Neuronal stem cell (in vitro differentiated cells): ENCODE measurements at regions not wholly inside any gene's neighbourhood (a gene's known extent, or its start where the extent isn't known, plus 50 kb on each side); places are given as distances from the start of the nearest gene placed in this dataset.

Experiments
- DNase-seq: peaks from one replicate; pipeline ENCODE4 v3.0.0-alpha.2; 2013; ENCODE audit warnings: low spot score
- H2AFZ ChIP-seq: one replicate; pipeline ENCODE4 v1.6.1; 2013; ENCODE audit warnings: mild to moderate bottlenecking, low read length, inconsistent platforms
- H2AK5ac ChIP-seq: 2 replicates; pipeline ENCODE4 v1.6.1; 2013; ENCODE audit warnings: low read depth, mild to moderate bottlenecking, inconsistent platforms, low read length, moderate library complexity, mixed read lengths
- H2BK120ac ChIP-seq: 2 replicates; pipeline ENCODE4 v1.6.1; 2013; ENCODE audit warnings: low read depth, mild to moderate bottlenecking, inconsistent platforms, low read length, moderate library complexity, mixed read lengths
- H2BK12ac ChIP-seq: one replicate; pipeline ENCODE4 v1.6.1; 2013; ENCODE audit warnings: low read length, inconsistent platforms
- H2BK15ac ChIP-seq: 2 replicates; pipeline ENCODE4 v1.6.1; 2013; ENCODE audit warnings: mild to moderate bottlenecking, low read length, inconsistent platforms, mixed read lengths
- H2BK5ac ChIP-seq: one replicate; pipeline ENCODE4 v1.6.1; 2013; ENCODE audit warnings: inconsistent platforms, mild to moderate bottlenecking, low read length, moderate library complexity
- H3K14ac ChIP-seq: one replicate; pipeline ENCODE4 v1.6.1; 2013; ENCODE audit warnings: low read length, inconsistent platforms
- H3K18ac ChIP-seq: 2 replicates; pipeline ENCODE4 v1.6.1; 2013; ENCODE audit warnings: low read length, inconsistent platforms
- H3K23ac ChIP-seq: 2 replicates; pipeline ENCODE4 v1.6.1; 2013; ENCODE audit warnings: low read depth, mild to moderate bottlenecking, mixed read lengths, low read length, inconsistent platforms; ENCODE audit not compliant: poor library complexity
- H3K27ac ChIP-seq: replicated peaks from 3 replicates; pipeline ENCODE4 v1.5.1; 2013; ENCODE audit warnings: low read length, inconsistent platforms
- H3K27me3 ChIP-seq, 3 experiments: 2 replicates each; pipeline ENCODE4 v1.6.1; 2013; ENCODE audit warnings: low read length in 3 of 3, mild to moderate bottlenecking in 2 of 3, inconsistent platforms in 1 of 3, low read depth in 1 of 3, mixed read lengths in 1 of 3, moderate library complexity in 1 of 3; ENCODE audit not compliant: control insufficient read depth in 3 of 3, insufficient read depth in 3 of 3
- H3K36me3 ChIP-seq, 2 donors: replicated peaks in 1 of 2; 2 replicates each; pipeline ENCODE4 v1.6.1; 2013; ENCODE audit warnings: low read length in 2 of 2; ENCODE audit not compliant: control insufficient read depth in 2 of 2, insufficient read depth in 2 of 2
- H3K4ac ChIP-seq: 2 replicates; pipeline ENCODE4 v1.6.1; 2013; ENCODE audit warnings: inconsistent platforms, mild to moderate bottlenecking, low read length, moderate library complexity
- H3K4me1 ChIP-seq, 2 donors: 1 replicate in 1 of 2; 2 replicates in 1 of 2; pipeline ENCODE4 v1.6.1; 2013; ENCODE audit warnings: low read length in 2 of 2, low read depth in 1 of 2; ENCODE audit not compliant: control insufficient read depth in 2 of 2, insufficient read depth in 1 of 2
- H3K4me2 ChIP-seq: one replicate; pipeline ENCODE4 v1.6.1; 2013; ENCODE audit warnings: mild to moderate bottlenecking, low read length, inconsistent platforms; ENCODE audit not compliant: insufficient read depth, poor library complexity, severe bottlenecking
- H3K4me3 ChIP-seq, 2 donors: 2 replicates each; pipeline ENCODE4 v1.5.1; 2013; ENCODE audit warnings: low read length in 2 of 2, mild to moderate bottlenecking in 2 of 2, inconsistent platforms in 1 of 2, moderate library complexity in 1 of 2
- H3K79me1 ChIP-seq: one replicate; pipeline ENCODE4 v1.6.1; 2013; ENCODE audit warnings: low read depth, mild to moderate bottlenecking, inconsistent platforms, low read length, moderate library complexity
- H3K9ac ChIP-seq: one replicate; pipeline ENCODE4 v1.6.1; 2013; ENCODE audit warnings: mild to moderate bottlenecking, low read depth, low read length, inconsistent platforms; ENCODE audit not compliant: poor library complexity
- H3K9me3 ChIP-seq, 2 donors: replicated peaks in 1 of 2; 2 replicates each; pipeline versions ENCODE3 to v1.6.1; 2013; ENCODE audit warnings: low read length in 2 of 2, mild to moderate bottlenecking in 2 of 2, inconsistent platforms in 1 of 2, low read depth in 1 of 2, mixed read lengths in 1 of 2, moderate library complexity in 1 of 2; ENCODE audit not compliant: control insufficient read depth in 2 of 2, insufficient read depth in 1 of 2
- H4K8ac ChIP-seq: one replicate; pipeline ENCODE4 v1.6.1; 2013; ENCODE audit warnings: low read depth, mild to moderate bottlenecking, inconsistent platforms, low read length, moderate library complexity
- H4K91ac ChIP-seq: one replicate; pipeline ENCODE4 v1.6.1; 2013; ENCODE audit warnings: low read length, low read depth, mild to moderate bottlenecking, inconsistent platforms; ENCODE audit not compliant: poor library complexity
- WGBS, 2 donors: extraction: QIAGEN DNeasy Blood & Tissue Kit; methylation state at CpG; one replicate each; pipeline ENCODE4 v1.1.7; 2013; ENCODE audit warnings: missing lambda C conversion rate in 2 of 2, mixed read lengths in 1 of 2; ENCODE audit not compliant: insufficient read length in 2 of 2, insufficient replicate concordance in 1 of 2; ENCODE audit errors: extremely low coverage in 2 of 2; 5-methylcytosine and 5-hydroxymethylcytosine counted together

DNA sequence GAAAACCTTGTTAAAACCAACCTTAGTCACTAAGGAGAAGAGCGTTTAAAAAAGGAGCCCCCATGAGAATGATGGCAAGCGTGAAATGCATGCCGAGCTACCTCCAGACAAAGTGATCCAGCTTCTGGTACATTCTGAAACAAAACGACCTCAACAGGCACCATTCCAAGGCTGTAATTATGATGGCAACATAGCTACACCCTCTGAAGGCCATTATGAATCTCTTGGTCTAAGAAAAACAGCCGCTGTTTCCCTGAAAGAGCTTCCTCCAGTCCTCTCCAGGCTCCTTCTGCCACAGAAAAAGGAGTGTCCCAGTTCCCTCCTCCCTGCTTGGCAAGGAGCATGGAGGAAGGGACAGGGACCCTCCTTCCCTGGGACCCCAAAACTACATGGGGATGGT is 50.0 kb upstream of the ABLIM1 start:
- Histone ChIP-seq H3K4me2 (no peak overlapping the region), H4K91ac (no peak overlapping the region), H2AFZ (no peak overlapping the region), H3K27ac (no peak overlapping the region), H3K14ac (no peak overlapping the region), H2BK120ac (no peak overlapping the region), H3K18ac (no peak overlapping the region), H3K23ac (no peak overlapping the region), H3K4ac (no peak overlapping the region), H3K79me1 (no peaks in the 10 kb centered on the region), H3K27me3 (no peaks in the 10 kb centered on the region), H3K36me3 (no peaks in the 10 kb centered on the region), H3K9me3 (no peaks in the 10 kb centered on the region), H2BK5ac (no peak overlapping the region), H2BK15ac (no peak overlapping the region), H2BK12ac (no peak overlapping the region), H2AK5ac (no peak overlapping the region), H3K4me1 (peaks cover 0 to 2% of the 10 kb centered on the region in 2 donors), H4K8ac (no peak overlapping the region), H3K4me3 (no peak overlapping the region), H3K9ac (no peak overlapping the region)
- DNase-seq, result no peak
- no CpG with 5 or more reads among the region's 5 CpGs for WGBS, 2 donors

DNA sequence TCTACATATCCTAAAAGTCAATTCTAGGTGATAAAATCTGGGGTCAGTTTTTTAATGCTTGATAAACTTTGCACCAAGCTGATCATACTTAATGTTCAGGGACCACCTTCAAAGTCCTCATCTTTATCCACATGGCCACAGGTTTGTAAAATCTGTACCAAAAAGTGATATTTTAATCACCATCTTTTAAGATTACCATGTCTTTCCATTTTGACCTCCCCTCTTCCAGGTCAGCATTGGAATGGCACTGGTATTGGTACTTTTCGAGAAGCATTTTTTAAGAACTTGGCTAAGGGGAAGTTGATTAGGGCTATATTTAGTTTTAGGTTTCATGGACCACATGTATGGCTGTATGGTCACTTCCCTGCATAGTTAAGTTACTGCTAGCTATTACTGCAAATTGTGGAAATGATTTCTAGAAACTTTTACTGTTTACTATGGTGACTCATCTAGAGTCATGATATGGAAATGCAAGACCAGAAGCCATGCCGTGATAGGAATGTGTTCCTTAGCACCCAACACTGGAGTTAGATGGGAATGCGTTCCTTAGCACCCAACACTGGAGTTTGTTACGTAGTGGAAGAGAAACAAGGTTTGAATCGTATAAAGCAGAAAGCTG is 50.8 kb upstream of the ABLIM1 start:
- Histone ChIP-seq H3K14ac (no peak overlapping the region), H2BK12ac (no peak overlapping the region), H3K23ac (no peak overlapping the region), H2BK5ac (no peak overlapping the region), H3K4me2 (no peak overlapping the region), H3K18ac (no peak overlapping the region), H3K79me1 (no peaks in the 10 kb centered on the region), H3K9me3 (no peaks in the 10 kb centered on the region), H3K4me1 (peaks cover 0 to 2% of the 10 kb centered on the region in 2 donors), H4K91ac (no peak overlapping the region), H3K9ac (no peak overlapping the region), H3K27me3 (no peaks in the 10 kb centered on the region), H3K4ac (no peak overlapping the region), H2BK15ac (no peak overlapping the region), H4K8ac (no peak overlapping the region), H2BK120ac (no peak overlapping the region), H2AK5ac (no peak overlapping the region), H3K27ac (no peak overlapping the region), H2AFZ (no peak overlapping the region), H3K4me3 (no peak overlapping the region), H3K36me3 (no peaks in the 10 kb centered on the region)
- no peak for DNase-seq
- WGBS, 2 donors, result no CpG with 5 or more reads among the region's 5 CpGs

DNA sequence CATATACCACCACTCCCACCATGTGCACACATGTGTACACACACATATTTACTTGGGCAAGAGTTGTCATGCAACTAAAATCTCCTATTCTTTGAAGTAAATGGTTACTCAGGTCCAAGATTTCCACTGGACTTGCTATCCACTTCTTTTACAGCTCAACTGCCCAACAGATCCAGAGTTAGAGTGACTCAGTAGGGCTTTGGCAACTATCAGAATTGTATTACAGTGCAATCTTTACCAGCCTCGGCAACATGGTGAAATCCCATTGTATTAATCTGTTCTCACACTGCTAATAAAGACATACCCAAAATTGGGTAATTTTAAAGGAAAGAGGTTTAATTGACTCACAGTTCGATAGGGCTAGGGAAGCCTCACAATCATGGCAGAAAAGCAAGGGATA is 51.9 kb upstream of the ABLIM1 start:
- Histone ChIP-seq H3K4ac (no peak overlapping the region), H3K23ac (no peak overlapping the region), H3K14ac (no peak overlapping the region), H2BK12ac (no peak overlapping the region), H2AK5ac (no peak overlapping the region), H3K9me3 (no peaks in the 10 kb centered on the region), H3K4me3 (no peak overlapping the region), H3K27ac (no peak overlapping the region), H3K27me3 (peaks cover 0 to 7% (median 0%) of the 10 kb centered on the region in 3 experiments), H2BK15ac (no peak overlapping the region), H4K91ac (no peak overlapping the region), H3K18ac (no peak overlapping the region), H3K4me2 (no peak overlapping the region), H3K9ac (no peak overlapping the region), H4K8ac (no peak overlapping the region), H2BK5ac (no peak overlapping the region), H2BK120ac (no peak overlapping the region), H3K79me1 (no peaks in the 10 kb centered on the region), H3K4me1 (peaks cover 0 to 2% of the 10 kb centered on the region in 2 donors), H3K36me3 (no peaks in the 10 kb centered on the region), H2AFZ (no peak overlapping the region)
- no CpG with 5 or more reads among the region's 2 CpGs for WGBS, 2 donors
- DNase-seq, result no peak

DNA sequence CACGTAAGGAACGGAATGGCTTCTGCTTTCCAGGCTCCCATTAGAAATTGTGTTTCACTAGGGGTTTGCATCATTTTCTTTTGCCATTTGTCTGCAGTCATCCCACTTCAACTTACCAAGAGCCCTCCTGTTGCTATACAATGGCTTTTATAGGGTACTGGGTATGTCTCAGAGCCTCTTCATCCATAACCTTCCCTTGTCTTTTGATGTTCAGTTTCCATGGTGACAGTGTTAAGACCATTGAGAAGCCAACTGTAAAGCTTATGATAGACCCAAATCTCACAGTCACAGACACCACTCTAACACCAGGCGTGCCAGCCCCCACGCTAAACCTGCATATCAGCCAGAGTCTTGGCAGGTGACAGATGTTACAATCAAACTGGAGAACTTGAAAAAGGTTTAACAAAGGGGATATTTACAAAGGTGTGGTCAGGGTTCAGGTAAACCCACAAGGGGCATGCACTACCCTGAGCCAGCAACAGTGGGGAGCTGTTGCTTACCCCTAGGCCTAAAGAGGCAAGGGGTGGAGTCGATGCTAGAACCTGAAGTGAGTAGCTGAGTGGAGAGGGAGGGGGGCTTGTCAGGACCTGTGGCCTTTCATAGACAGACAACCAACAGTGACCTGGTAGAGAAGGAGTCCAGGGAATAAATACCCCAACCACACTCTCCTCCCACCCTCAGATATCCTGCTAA is 53.2 kb upstream of the ABLIM1 start:
- WGBS, 2 donors, result no CpG with 5 or more reads among the region's 5 CpGs
- H3K79me1 ChIP-seq, result no peaks in the 10 kb centered on the region
- peaks cover 0 to 4% of the 10 kb centered on the region in 2 donors for H3K4me1 ChIP-seq
- no peak overlapping the region for H3K4me3 ChIP-seq
- no peak overlapping the region for H4K91ac ChIP-seq
- no peak overlapping the region for H3K14ac ChIP-seq
- no peak overlapping the region for H2BK120ac ChIP-seq
- H3K4me2 ChIP-seq, result no peak overlapping the region
- H2BK15ac ChIP-seq, result no peak overlapping the region
- H3K27ac ChIP-seq, result no peak overlapping the region
- no peak overlapping the region for H2BK5ac ChIP-seq
- H2AFZ ChIP-seq, result no peak overlapping the region
- no peak overlapping the region for H2BK12ac ChIP-seq
- DNase-seq, result no peak
- H3K23ac ChIP-seq, result no peak overlapping the region
- no peak overlapping the region for H3K9ac ChIP-seq
- H2AK5ac ChIP-seq, result no peak overlapping the region
- no peak overlapping the region for H4K8ac ChIP-seq
- peak overlapping the region; percentile 39 for H3K18ac ChIP-seq
- no peaks in the 10 kb centered on the region for H3K9me3 ChIP-seq
- H3K36me3 ChIP-seq, result no peaks in the 10 kb centered on the region
- H3K27me3 ChIP-seq, result peaks cover 0 to 10% (median 0%) of the 10 kb centered on the region in 3 experiments
- H3K4ac ChIP-seq, result no peak overlapping the region
